GM12891 (cell line): ENCODE measurements at regions not wholly inside any gene's neighbourhood (a gene's known extent, or its start where the extent isn't known, plus 50 kb on each side); places are given as distances from the start of the nearest gene placed in this dataset.

Experiments used
- DNase-seq: peaks from one replicate; pipeline ENCODE4 v3.0.0; 2011; ENCODE audit warnings: low spot score; ENCODE audit not compliant: insufficient read length
- FAIRE-seq: peaks from 2 replicates; lab custom pipeline; 2011; peaks lifted over from hg19 to GRCh38; lab: Jason Lieb, UNC
- PAX5 ChIP-seq: IDR thresholded peaks from 2 replicates; pipeline ENCODE4 v1.6.1; 2011; ENCODE audit warnings: low read length, moderate library complexity, mild to moderate bottlenecking; ENCODE audit not compliant: insufficient read depth, severe bottlenecking
- POLR2A ChIP-seq: IDR thresholded peaks from 2 replicates; pipeline ENCODE4 v1.6.1; 2011; ENCODE audit warnings: low read depth, low read length, control low read depth
- POLR2AphosphoS5 ChIP-seq: IDR thresholded peaks from 2 replicates; pipeline ENCODE4 v1.6.1; 2011; ENCODE audit warnings: low read depth, low read length, control low read depth
- POU2F2 ChIP-seq: IDR thresholded peaks from 2 replicates; pipeline ENCODE4 v1.6.1; 2011; ENCODE audit warnings: low read depth, mild to moderate bottlenecking, control low read depth, low read length, moderate library complexity
- SPI1 ChIP-seq: IDR thresholded peaks from 2 replicates; pipeline ENCODE4 v1.6.1; 2011; ENCODE audit warnings: low read depth, low read length, control low read depth
- TAF1 ChIP-seq: IDR thresholded peaks from 2 replicates; pipeline ENCODE4 v1.6.1; 2011; ENCODE audit warnings: low read depth, low read length, control low read depth

- TF ChIP-seq POLR2A (no peak), PAX5 (no peak), TAF1 (no peak), SPI1 (no peak)
- peak; percentile 88 for FAIRE-seq
- no peak for DNase-seq
Measured at GRCh38 chr5:125199968-125200865, 453.8 kb upstream of the ZNF608 start.

GRCh38 chr5:125200866-125201373, 454.5 kb upstream of the ZNF608 start:
- FAIRE-seq (no peak), DNase-seq (no peak)
- TF ChIP-seq POU2F2, result no peak
- no peak for TF ChIP-seq POLR2A
- TF ChIP-seq POLR2AphosphoS5, result no peak
- TF ChIP-seq SPI1, result no peak
- TF ChIP-seq TAF1, result no peak
- no peak for TF ChIP-seq PAX5

- DNase-seq (no peak), FAIRE-seq (no peak)
- TF ChIP-seq POLR2AphosphoS5, result no peak
- TF ChIP-seq POU2F2, result no peak
- TF ChIP-seq TAF1, result no peak
- TF ChIP-seq POLR2A, result no peak
- no peak for TF ChIP-seq PAX5
- no peak for TF ChIP-seq SPI1
Measured at GRCh38 chr5:125201446-125202052, 455.1 kb upstream of the ZNF608 start.

- DNase-seq, result no peak
- TF ChIP-seq PAX5, result no peak
- TF ChIP-seq POLR2AphosphoS5, result no peak
- no peak for TF ChIP-seq POLR2A
- no peak for TF ChIP-seq TAF1
- TF ChIP-seq POU2F2, result no peak
- no peak for TF ChIP-seq SPI1
Measured at GRCh38 chr5:125202353-125202752, 455.9 kb upstream of the ZNF608 start.

GRCh38 chr5:125202871-125203438, 456.5 kb upstream of the ZNF608 start:
- no peak for DNase-seq
- TF ChIP-seq PAX5 (no peak), POLR2AphosphoS5 (no peak), POLR2A (no peak), TAF1 (no peak), SPI1 (no peak), POU2F2 (no peak)
- FAIRE-seq, result no peak

More at GRCh38 chr5:125202353-125202752, 455.9 kb upstream of the ZNF608 start:
- no peak for FAIRE-seq

DNA sequence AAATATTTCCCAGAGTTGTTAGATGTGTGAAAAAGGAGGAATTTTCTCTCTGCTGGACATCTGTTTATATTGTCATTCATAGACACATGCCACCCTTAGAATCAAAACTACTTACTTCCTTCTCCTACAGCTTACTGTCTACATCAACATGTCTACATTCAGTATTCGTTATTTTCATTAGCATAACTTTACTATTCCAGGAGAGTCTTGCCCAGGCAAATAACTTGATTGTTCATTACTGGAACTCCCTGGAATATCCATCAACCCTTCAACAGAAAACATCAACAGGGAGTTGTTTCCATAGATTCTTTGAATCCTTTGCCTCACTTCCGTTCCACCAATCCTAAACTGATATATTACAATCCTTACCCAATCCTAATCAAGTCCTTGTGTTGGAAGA, 457.5 kb upstream of the ZNF608 start:
- DNase-seq (no peak), FAIRE-seq (no peak)
- no peak for TF ChIP-seq POLR2A
- TF ChIP-seq TAF1, result no peak

DNA sequence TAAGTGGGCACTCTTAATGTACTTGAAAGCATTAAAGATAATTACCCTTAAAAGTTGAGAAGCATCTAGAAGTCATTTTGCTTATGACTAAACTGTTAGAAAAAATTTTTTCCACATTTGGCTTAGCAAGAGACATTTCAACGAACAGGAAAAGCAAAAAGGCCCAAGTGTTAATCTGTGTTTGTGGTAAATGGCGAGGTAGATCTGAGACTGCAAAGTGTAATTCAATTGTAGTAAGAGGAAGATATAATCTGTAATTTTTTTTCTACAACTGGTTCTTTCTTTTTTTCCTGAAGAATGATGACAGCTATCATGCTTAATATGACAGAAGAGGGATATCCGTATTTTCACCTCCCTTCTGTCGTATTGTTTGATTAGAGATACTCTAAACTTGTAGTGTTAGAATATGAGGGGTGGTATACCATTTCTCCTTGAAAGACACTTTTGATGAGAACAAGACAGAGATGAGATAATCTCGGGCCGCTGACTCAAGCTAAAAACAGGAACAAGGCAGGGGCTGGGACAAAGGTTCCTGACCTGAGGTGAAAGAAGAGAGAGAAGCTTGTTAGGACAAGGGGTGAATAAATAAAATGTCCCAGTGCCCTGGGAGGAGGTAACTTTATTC, 459.3 kb upstream of the ZNF608 start:
- TF ChIP-seq POLR2AphosphoS5 (no peak), POLR2A (no peak), TAF1 (no peak), PAX5 (no peak), SPI1 (0 out of 2 replicates have a peak, but pooled peaks have one; percentile 20), POU2F2 (no peak)
- no peak for FAIRE-seq
- no peak for DNase-seq

DNA sequence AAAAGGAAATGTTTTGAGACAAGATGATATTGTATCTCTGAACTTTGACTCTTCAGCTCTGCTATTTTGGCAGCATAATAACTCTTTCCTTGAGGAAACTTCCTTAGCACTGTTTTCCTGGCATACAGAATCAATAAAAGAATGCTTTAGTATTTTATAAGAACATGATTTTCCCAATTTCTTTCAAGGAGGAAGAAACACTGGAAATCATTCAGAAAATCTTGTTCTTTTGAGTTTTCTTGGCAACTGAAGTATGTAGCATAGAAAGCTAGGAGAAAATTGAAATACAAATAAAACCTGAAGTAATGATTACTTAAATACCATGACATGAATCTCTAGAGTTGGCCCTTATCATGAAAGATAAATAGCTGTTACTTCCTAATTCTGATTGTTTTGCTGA, 461.4 kb upstream of the ZNF608 start:
- no peak for TF ChIP-seq SPI1
- TF ChIP-seq POLR2AphosphoS5, result no peak
- TF ChIP-seq POLR2A, result no peak
- no peak for TF ChIP-seq PAX5
- TF ChIP-seq TAF1, result no peak
- TF ChIP-seq POU2F2, result no peak
- FAIRE-seq (no peak), DNase-seq (no peak)

GRCh38 chr5:125209650-125210049, 463.2 kb upstream of the ZNF608 start:
- no peak for TF ChIP-seq POLR2A
- no peak for TF ChIP-seq TAF1
- no peak for TF ChIP-seq PAX5
- no peak for TF ChIP-seq POLR2AphosphoS5
- TF ChIP-seq POU2F2, result no peak
- no peak for TF ChIP-seq SPI1
- FAIRE-seq, result no peak
- DNase-seq, result no peak

GRCh38 chr5:125210242-125210947, 464.0 kb upstream of the ZNF608 start:
- FAIRE-seq (no peak), DNase-seq (no peak)
- TF ChIP-seq POLR2AphosphoS5 (no peak), TAF1 (no peak), POU2F2 (no peak), PAX5 (no peak), SPI1 (no peak), POLR2A (no peak)
